SK-N-SH (cell line): ENCODE measurements at regions not wholly inside any gene's neighbourhood (a gene's known extent, or its start where the extent isn't known, plus 50 kb on each side); places are given as distances from the start of the nearest gene placed in this dataset.

Experiments
- CTCF ChIP-seq: fragments of 200-600 bp; sonication (generic); IDR thresholded peaks from 2 replicates; pipeline ENCODE4 v1.6.1; 2017; ENCODE audit warnings: antibody characterized with exemption, mild to moderate bottlenecking, moderate library complexity
- EP300 ChIP-seq, 2 experiments: IDR thresholded peaks; 2 replicates each; pipeline versions ENCODE4 v1.4.0 to v1.6.1; 2012; ENCODE audit warnings: borderline replicate concordance in 1 of 2, low read depth in 1 of 2, low read length in 1 of 2
- FOXM1 ChIP-seq: IDR thresholded peaks from 2 replicates; pipeline ENCODE4 v1.4.0; 2012; ENCODE audit warnings: low read depth, mild to moderate bottlenecking
- MEF2A ChIP-seq: IDR thresholded peaks from 2 replicates; pipeline ENCODE4 v1.4.0; 2012; ENCODE audit warnings: low read depth, borderline replicate concordance
- PBX3 ChIP-seq: IDR thresholded peaks from 2 replicates; pipeline ENCODE4; 2012
- POLR2AphosphoS5 ChIP-seq: IDR thresholded peaks from 2 replicates; pipeline ENCODE4 v1.6.1; 2012; ENCODE audit warnings: low read depth, low read length
- REST ChIP-seq: IDR thresholded peaks from 2 replicates; pipeline ENCODE4 v1.6.1; 2012; ENCODE audit warnings: mild to moderate bottlenecking, low read depth, low read length, moderate library complexity
- RXRA ChIP-seq: IDR thresholded peaks from 2 replicates; pipeline ENCODE4 v1.4.0; 2012; ENCODE audit warnings: low read depth, mild to moderate bottlenecking, borderline replicate concordance
- TAF1 ChIP-seq: IDR thresholded peaks from 2 replicates; pipeline ENCODE4 v1.6.1; 2012; ENCODE audit warnings: low read depth, mild to moderate bottlenecking, low read length, moderate library complexity, borderline replicate concordance
- TCF12 ChIP-seq: IDR thresholded peaks from 2 replicates; pipeline ENCODE4 v1.4.0; 2012
- ZBTB33 ChIP-seq: IDR thresholded peaks from 2 replicates; pipeline ENCODE4 v1.4.0; 2012; ENCODE audit warnings: low read depth, borderline replicate concordance

GRCh38 chr5:110012145-110012544 is 322.4 kb downstream of the MAN2A1 start:
- TF ChIP-seq MEF2A (no peak), CTCF (no peak), POLR2AphosphoS5 (no peak), EP300 (IDR thresholded peaks at IDR 0.05; ENCODE audit: borderline replicate concordance in 1 of 2, low read depth in 1 of 2, low read length in 1 of 2) (no peak), REST (no peak), TCF12 (no peak), RXRA (no peak), PBX3 (no peak), ZBTB33 (no peak), TAF1 (no peak), FOXM1 (no peak)
